ENCODE measurements at regions not wholly inside any gene's neighbourhood (a gene's known extent, or its start where the extent isn't known, plus 50 kb on each side); places are given as distances from the start of the nearest gene placed in this dataset.

DNA sequence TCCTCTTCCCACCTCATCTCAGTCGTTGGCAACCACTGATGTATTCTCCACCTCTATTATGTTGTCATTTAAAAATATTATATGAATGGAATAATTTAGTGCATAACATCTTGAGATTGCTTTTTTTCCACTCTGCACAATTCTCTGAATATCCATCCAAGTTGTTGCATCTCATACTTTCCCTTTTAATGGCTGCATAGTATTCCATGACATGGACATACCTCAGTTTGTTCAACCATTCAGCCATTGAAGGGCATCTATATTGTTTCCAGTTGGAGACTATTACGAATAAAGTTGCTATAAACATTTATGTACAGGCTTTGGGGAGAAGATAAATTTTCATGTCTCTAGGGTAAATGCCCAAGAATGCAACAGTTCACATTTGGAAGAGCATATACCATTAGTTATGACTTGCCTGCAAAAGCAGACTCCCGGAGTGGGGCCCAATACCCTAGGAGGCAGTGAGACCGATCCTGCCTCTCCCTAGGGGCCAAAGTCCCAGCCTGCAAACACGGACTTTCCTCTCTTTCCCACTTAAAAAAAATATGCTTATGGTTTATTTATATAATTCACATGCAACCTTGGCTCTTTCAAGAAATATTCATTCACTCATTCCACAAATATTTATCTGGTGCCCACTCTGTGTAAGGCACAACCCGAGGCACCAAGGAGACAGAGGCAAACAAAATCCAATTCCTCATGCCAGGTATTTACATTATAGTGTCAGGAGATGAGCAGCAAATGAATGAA is 227.0 kb upstream of the PMEPA1 start:
- H3K27ac ChIP-seq: no peak overlapping the region
- no peak for TF ChIP-seq CTCF (conservative IDR thresholded peaks at IDR 0.05)
- TF ChIP-seq ZFX (IDR thresholded peaks at IDR 0.05): no peak

- no peak for TF ChIP-seq CTCF (conservative IDR thresholded peaks at IDR 0.05)
- no peak for TF ChIP-seq ZFX (IDR thresholded peaks at IDR 0.05)
- no peak overlapping the region for H3K27ac ChIP-seq
These were observed 225.1 kb upstream of the PMEPA1 start for GRCh38 chr20:57934913-57935312.

- TF ChIP-seq CTCF (conservative IDR thresholded peaks at IDR 0.05) (no peak), ZFX (IDR thresholded peaks at IDR 0.05) (no peak)
- H3K27ac ChIP-seq: no peak overlapping the region
These were observed 224.4 kb upstream of the PMEPA1 start for GRCh38 chr20:57934007-57934805.

DNA sequence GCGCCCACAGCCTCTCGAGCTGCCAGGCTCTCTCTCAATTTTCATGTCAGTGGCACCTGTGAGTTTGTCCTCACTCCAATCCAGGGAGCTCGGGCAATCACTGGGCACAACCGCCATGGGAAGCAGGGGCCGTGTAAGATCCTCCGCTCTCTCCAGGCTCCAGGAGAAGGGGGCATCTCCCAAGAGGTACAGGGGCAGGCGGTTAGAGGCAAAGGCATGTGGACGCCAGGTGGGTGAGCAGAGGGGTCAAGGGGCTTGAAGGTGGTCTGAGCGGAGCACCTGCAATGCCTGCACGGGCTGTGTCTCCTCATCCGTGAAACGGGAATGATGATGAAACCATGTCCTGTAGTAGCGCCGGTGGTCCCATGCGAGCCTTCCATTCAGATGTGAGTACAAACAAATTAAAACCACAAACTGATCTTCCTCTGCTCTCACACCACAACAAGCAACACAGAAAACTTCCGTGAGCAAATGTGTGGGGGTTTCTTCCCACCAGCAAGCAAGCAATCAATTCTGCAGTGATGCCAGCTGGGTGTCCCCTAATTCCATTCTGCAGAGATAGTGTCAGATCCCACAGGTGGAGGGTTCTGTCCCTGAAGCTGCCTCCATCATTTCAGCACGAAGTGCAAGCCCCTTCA is 222.5 kb upstream of the PMEPA1 start:
- TF ChIP-seq ZFX (IDR thresholded peaks at IDR 0.05): no peak
- TF ChIP-seq CTCF (conservative IDR thresholded peaks at IDR 0.05): no peak

GRCh38 chr20:57930351-57930750 is 220.5 kb upstream of the PMEPA1 start:
- no peak overlapping the region for H3K27ac ChIP-seq
- TF ChIP-seq ZFX (IDR thresholded peaks at IDR 0.05) (no peak), CTCF (conservative IDR thresholded peaks at IDR 0.05) (no peak)

More for the DNA sequence above, 222.5 kb upstream of the PMEPA1 start:
- no peak overlapping the region for H3K27ac ChIP-seq

- H3K27ac ChIP-seq: no peak overlapping the region
These were observed 218.6 kb upstream of the PMEPA1 start for GRCh38 chr20:57928181-57928967.

More at GRCh38 chr20:57928181-57928967, 218.6 kb upstream of the PMEPA1 start:
- TF ChIP-seq ZFX (IDR thresholded peaks at IDR 0.05) (no peak), CTCF (conservative IDR thresholded peaks at IDR 0.05) (no peak)
